K562 (cell line): ENCODE measurements at regions not wholly inside any gene's neighbourhood (a gene's known extent, or its start where the extent isn't known, plus 50 kb on each side); places are given as distances from the start of the nearest gene placed in this dataset.
A peak's percentile ranks its signal among the peaks of the same experiment; 100 is the strongest.

Source experiments
- ATF6 ChIP-seq: sonication (generic); formaldehyde crosslinking; IDR thresholded peaks from 2 replicates; pipeline ENCODE4 v1.4.0; 2020; ENCODE audit warnings: mild to moderate bottlenecking, missing genetic modification reagents
- BCOR ChIP-seq: fragments of 450-650 bp; IDR thresholded peaks from 2 replicates; pipeline ENCODE4 v1.6.1; 2016
- CREB3L1 ChIP-seq: fragments of 450-650 bp; IDR thresholded peaks from 2 replicates; pipeline ENCODE4 v1.6.1; 2014; ENCODE audit warnings: low read depth, mild to moderate bottlenecking, moderate library complexity, borderline replicate concordance
- E2F5 ChIP-seq: sonication (generic); formaldehyde crosslinking; IDR thresholded peaks from 2 replicates; pipeline ENCODE4 v1.8.0; 2022; ENCODE audit warnings: mild to moderate bottlenecking, missing genetic modification reagents
- FOXA3 ChIP-seq, 2 experiments: fragments of 450-650 bp in 1 of 2; sonication (generic) in 1 of 2; formaldehyde crosslinking; IDR thresholded peaks in 1 of 2; conservative IDR thresholded peaks in 1 of 2; 2 replicates each; pipeline versions ENCODE4 v1.4.0 to v1.8.0; 2020 to 2022; ENCODE audit warnings: mild to moderate bottlenecking in 2 of 2, missing genetic modification reagents in 1 of 2
- FOXK2 ChIP-seq, 2 experiments: fragments of 450-650 bp; IDR thresholded peaks in 1 of 2; conservative IDR thresholded peaks in 1 of 2; 2 replicates each; pipeline ENCODE4 v1.6.1; 2016; ENCODE audit warnings: low read depth in 2 of 2, mild to moderate bottlenecking in 1 of 2
- FOXP4 ChIP-seq: sonication (generic); formaldehyde crosslinking; IDR thresholded peaks from 2 replicates; pipeline ENCODE4 v1.8.0; 2022; ENCODE audit warnings: mild to moderate bottlenecking, missing genetic modification reagents, borderline replicate concordance
- GATAD2B ChIP-seq: fragments of 450-650 bp; IDR thresholded peaks from 2 replicates; pipeline ENCODE4 v1.6.1; 2017; ENCODE audit warnings: mild to moderate bottlenecking, borderline replicate concordance
- IRF1 ChIP-seq: sonication (generic); formaldehyde crosslinking; IDR thresholded peaks from 2 replicates; pipeline ENCODE4 v1.8.0; 2022; ENCODE audit warnings: missing genetic modification reagents, mild to moderate bottlenecking, borderline replicate concordance
- KLF10 ChIP-seq: fragments of 250-450 bp; sonication (Bioruptor Pico); IDR thresholded peaks from 2 replicates; pipeline ENCODE4 v1.6.1; 2021; ENCODE audit warnings: matching md5 sums
- NFIX ChIP-seq: fragments of 250-450 bp; sonication (Bioruptor Pico); IDR thresholded peaks from 2 replicates; pipeline ENCODE4 v1.4.0; 2020; ENCODE audit warnings: low read depth, mild to moderate bottlenecking, moderate library complexity
- NONO ChIP-seq, 2 experiments: fragments of 200-400 bp in 1 of 2; fragments of 450-650 bp in 1 of 2; formaldehyde crosslinking in 1 of 2; IDR thresholded peaks; 2 replicates each; pipeline ENCODE4 v1.6.1; 2017; ENCODE audit warnings: low read depth in 2 of 2, mild to moderate bottlenecking in 2 of 2, moderate library complexity in 2 of 2, low read length in 1 of 2
- ZBTB33 ChIP-seq: sonication (generic); formaldehyde crosslinking; IDR thresholded peaks from 2 replicates; pipeline ENCODE4 v1.8.1; 2023; ENCODE audit warnings: mild to moderate bottlenecking, missing genetic modification reagents
- ZC3H8 ChIP-seq: fragments of 450-650 bp; IDR thresholded peaks from 2 replicates; pipeline ENCODE4 v1.6.1; 2017
- ZNF274 ChIP-seq: IDR thresholded peaks from 2 replicates; pipeline ENCODE4 v1.6.1; 2011; ENCODE audit warnings: low read depth, mild to moderate bottlenecking, low read length, moderate library complexity, borderline replicate concordance
- ZNF282 ChIP-seq: sonication (generic); formaldehyde crosslinking; IDR thresholded peaks from 2 replicates; pipeline ENCODE4 v1.8.1; 2023; ENCODE audit warnings: missing genetic modification reagents
- ZNF583 ChIP-seq: fragments of 250-450 bp; sonication (Bioruptor Pico); IDR thresholded peaks from 2 replicates; pipeline ENCODE4 v1.4.0; 2020
- ZNF717 ChIP-seq: fragments of 250-450 bp; sonication (Bioruptor Pico); IDR thresholded peaks from 2 replicates; pipeline ENCODE4 v1.5.0; 2021

GRCh38 chr2:12106440-12107080, 360.1 kb downstream of the LPIN1 start (continued):
- peak in 1 of 2 experiments; percentile 52; a peak in 1 of 4 replicates for TF ChIP-seq FOXA3 (CRISPR knock-in tag; conservative IDR thresholded peaks at IDR 0.05 in 1 of 2, IDR thresholded peaks at IDR 0.05 in 1 of 2)
- no peak for TF ChIP-seq ZNF717 (CRISPR knock-in tag)
- TF ChIP-seq FOXP4 (CRISPR knock-in tag) = no peak
- TF ChIP-seq KLF10 = no peak
- TF ChIP-seq FOXK2 (conservative IDR thresholded peaks at IDR 0.05 in 1 of 2, IDR thresholded peaks at IDR 0.05 in 1 of 2; ENCODE audit: low read depth in 2 of 2) = peak; percentile 60 to 70; a peak in 2 of 4 replicates
- peak; percentile 77 for TF ChIP-seq BCOR
- no peak for TF ChIP-seq E2F5 (CRISPR knock-in tag)
- TF ChIP-seq CREB3L1 = peak; percentile 54; the same call in 1 of the 2 replicates
- TF ChIP-seq ZNF583 (CRISPR knock-in tag) = no peak
- TF ChIP-seq ZNF282 = no peak
- TF ChIP-seq ZNF274 = no peak
- no peak for TF ChIP-seq NFIX
- no peak; the same call in 1 of the 2 replicates for TF ChIP-seq GATAD2B
- no peak for TF ChIP-seq ZC3H8
- no peak for TF ChIP-seq IRF1 (CRISPR knock-in tag)
- no peak for TF ChIP-seq ATF6 (CRISPR knock-in tag)
- TF ChIP-seq NONO (IDR thresholded peaks at IDR 0.05; ENCODE audit: low read depth in 2 of 2, low read length in 1 of 2) = no peak
- TF ChIP-seq ZBTB33 (CRISPR knock-in tag) = peak; percentile 18; the same call in 1 of the 2 replicates
